Common myeloid progenitor, CD34-positive (primary cell): ENCODE measurements at regions not wholly inside any gene's neighbourhood (a gene's known extent, or its start where the extent isn't known, plus 50 kb on each side); places are given as distances from the start of the nearest gene placed in this dataset.
"Not testable (repeated sequence)": the region's sequence is repeated elsewhere in the genome, so short reads cannot be mapped to it uniquely, and the experiment has no call there.

Source experiments
- CTCF ChIA-PET: fragments of 350-600 bp; sonication (Branson Sonifier 250); formaldehyde crosslinking; loops from one replicate; lab custom pipeline; 2021; ENCODE audit warnings: antibody characterized with exemption; lab: Charles Lee
- POLR2A ChIA-PET: fragments of 350-600 bp; sonication (Branson Sonifier 250); formaldehyde crosslinking; loops from one replicate; lab custom pipeline; 2021; ENCODE audit warnings: antibody characterized with exemption; lab: Charles Lee
- DNase-seq, 3 donors: peaks; one replicate each; pipeline versions ENCODE4 v3.0.0 to v3.0.0-alpha.2; 2013
- H3K27ac ChIP-seq, 2 experiments: 1 replicate in 1 of 2; 2 replicates in 1 of 2; pipeline ENCODE4 v1.7.0; 2013; ENCODE audit warnings: inconsistent platforms in 2 of 2, low read length in 2 of 2, mild to moderate bottlenecking in 2 of 2, low read depth in 1 of 2, moderate library complexity in 1 of 2; ENCODE audit not compliant: severe bottlenecking in 2 of 2, insufficient read depth in 1 of 2, poor library complexity in 1 of 2
- H3K27me3 ChIP-seq, 5 experiments: replicated peaks in 2 of 5; 1 replicate in 3 of 5; 2 replicates in 2 of 5; pipeline versions ENCODE4 v1.6.1 to v1.7.0; 2013; ENCODE audit warnings: low read length in 4 of 5, mild to moderate bottlenecking in 2 of 5, moderate library complexity in 2 of 5, inconsistent platforms in 1 of 5; ENCODE audit not compliant: insufficient read depth in 5 of 5, control insufficient read depth in 4 of 5
- H3K36me3 ChIP-seq, 4 experiments: 1 replicate in 2 of 4; 2 replicates in 2 of 4; pipeline versions ENCODE4 v1.6.1 to v1.7.0; 2013; ENCODE audit warnings: low read length in 3 of 4, control low read depth in 1 of 4, mild to moderate bottlenecking in 1 of 4; ENCODE audit not compliant: control insufficient read depth in 4 of 4, insufficient read depth in 4 of 4
- H3K4me1 ChIP-seq, 4 experiments: 1 replicate in 3 of 4; 2 replicates in 1 of 4; pipeline versions ENCODE4 v1.6.1 to v1.7.1; 2013; ENCODE audit warnings: low read length in 3 of 4, mild to moderate bottlenecking in 3 of 4, control low read depth in 1 of 4, inconsistent platforms in 1 of 4, moderate library complexity in 1 of 4; ENCODE audit not compliant: control insufficient read depth in 4 of 4, insufficient read depth in 4 of 4; ENCODE audit errors: control extremely low read depth in 1 of 4
- H3K4me3 ChIP-seq, 7 experiments: 1 replicate in 4 of 7; 2 replicates in 3 of 7; pipeline versions ENCODE4 v1.5.1 to v1.7.0; 2013; ENCODE audit warnings: mild to moderate bottlenecking in 7 of 7, low read length in 6 of 7, moderate library complexity in 6 of 7, inconsistent platforms in 2 of 7, low read depth in 2 of 7, control low read depth in 1 of 7; ENCODE audit not compliant: insufficient read depth in 4 of 7, control insufficient read depth in 1 of 7; ENCODE audit errors: extremely low read depth in 1 of 7
- H3K9me3 ChIP-seq, 5 experiments: 1 replicate in 4 of 5; 2 replicates in 1 of 5; pipeline versions ENCODE4 v1.6.1 to v1.7.1; 2013; ENCODE audit warnings: low read length in 4 of 5, mild to moderate bottlenecking in 2 of 5, inconsistent platforms in 1 of 5, low read depth in 1 of 5, moderate library complexity in 1 of 5; ENCODE audit not compliant: control insufficient read depth in 4 of 5, insufficient read depth in 2 of 5; ENCODE audit errors: control extremely low read depth in 1 of 5
- WGBS: methylation state at CpG from one replicate; pipeline ENCODE4 v1.1.5; 2013; ENCODE audit not compliant: insufficient coverage; 5-methylcytosine and 5-hydroxymethylcytosine counted together

GRCh38 chr3:167008791-167009190 lies 371.3 kb downstream of the ZBBX start:
- no peak for DNase-seq
- H3K27ac ChIP-seq: no peak overlapping the region
- POLR2A ChIA-PET: no interaction called here
- no peaks in the 10 kb centered on the region for H3K9me3 ChIP-seq
- no peaks in the 10 kb centered on the region for H3K4me1 ChIP-seq
- no peak overlapping the region for H3K4me3 ChIP-seq
- no peaks in the 10 kb centered on the region for H3K36me3 ChIP-seq
- CTCF ChIA-PET: no interaction called here
- no peaks in the 10 kb centered on the region for H3K27me3 ChIP-seq

GRCh38 chr3:167001374-167001773 lies 378.7 kb downstream of the ZBBX start:
- WGBS: 94% methylated on average over 4 of the region's 4 CpGs
- Histone ChIP-seq H3K27me3 (no peaks in the 10 kb centered on the region), H3K4me3 (no peak overlapping the region), H3K27ac (no peak overlapping the region), H3K36me3 (no peaks in the 10 kb centered on the region), H3K9me3 (peaks cover 0 to 8% (median 2%) of the 10 kb centered on the region in 5 experiments), H3K4me1 (no peaks in the 10 kb centered on the region)
- DNase-seq: no peak
- ChIA-PET POLR2A (no interaction called here), CTCF (no interaction called here)

GRCh38 chr3:166993015-166993630 lies 387.0 kb downstream of the ZBBX start:
- Histone ChIP-seq H3K9me3 (no peaks in the 10 kb centered on the region), H3K4me1 (no peaks in the 10 kb centered on the region), H3K36me3 (no peaks in the 10 kb centered on the region), H3K27me3 (no peaks in the 10 kb centered on the region), H3K4me3 (no peak overlapping the region), H3K27ac (no peak overlapping the region)
- CTCF ChIA-PET: no interaction called here
- POLR2A ChIA-PET: no interaction called here
- 80% methylated on average over 1 of the region's 2 CpGs for WGBS
- DNase-seq: no peak

- no peak for DNase-seq
- Histone ChIP-seq H3K27ac (no peak overlapping the region), H3K9me3 (no peaks in the 10 kb centered on the region), H3K27me3 (no peaks in the 10 kb centered on the region), H3K36me3 (no peaks in the 10 kb centered on the region), H3K4me3 (no peak overlapping the region), H3K4me1 (no peaks in the 10 kb centered on the region)
- CTCF ChIA-PET: no interaction called here
- POLR2A ChIA-PET: no interaction called here
Measured at GRCh38 chr3:166986000-166986399, 394.1 kb downstream of the ZBBX start.

GRCh38 chr3:166975796-166976195 lies 404.3 kb downstream of the ZBBX start:
- H3K4me1 ChIP-seq, H3K4me3 ChIP-seq, H3K27me3 ChIP-seq, CTCF ChIA-PET, H3K9me3 ChIP-seq, H3K36me3 ChIP-seq, DNase-seq, H3K27ac ChIP-seq, POLR2A ChIA-PET: not testable (repeated sequence)
- WGBS: 99% methylated on average over 14 of the region's 36 CpGs

GRCh38 chr3:166967714-166968113 lies 412.4 kb downstream of the ZBBX start:
- H3K27me3 ChIP-seq, POLR2A ChIA-PET, CTCF ChIA-PET, H3K36me3 ChIP-seq, H3K27ac ChIP-seq, H3K4me1 ChIP-seq, H3K9me3 ChIP-seq, H3K4me3 ChIP-seq, DNase-seq: not testable (repeated sequence)
- WGBS: 100% methylated on average over 5 of the region's 8 CpGs

- Histone ChIP-seq H3K27ac (no peak overlapping the region), H3K4me1 (no peaks in the 10 kb centered on the region), H3K36me3 (no peaks in the 10 kb centered on the region), H3K9me3 (no peaks in the 10 kb centered on the region), H3K27me3 (no peaks in the 10 kb centered on the region), H3K4me3 (no peak overlapping the region)
- CTCF ChIA-PET: no interaction called here
- no peak for DNase-seq
- POLR2A ChIA-PET: no interaction called here
- 82% methylated on average over 1 of the region's 2 CpGs for WGBS
Measured at GRCh38 chr3:166962911-166963310, 417.2 kb downstream of the ZBBX start.
